ENCODE measurements at regions not wholly inside any gene's neighbourhood (a gene's known extent, or its start where the extent isn't known, plus 50 kb on each side); places are given as distances from the start of the nearest gene placed in this dataset.

DNA sequence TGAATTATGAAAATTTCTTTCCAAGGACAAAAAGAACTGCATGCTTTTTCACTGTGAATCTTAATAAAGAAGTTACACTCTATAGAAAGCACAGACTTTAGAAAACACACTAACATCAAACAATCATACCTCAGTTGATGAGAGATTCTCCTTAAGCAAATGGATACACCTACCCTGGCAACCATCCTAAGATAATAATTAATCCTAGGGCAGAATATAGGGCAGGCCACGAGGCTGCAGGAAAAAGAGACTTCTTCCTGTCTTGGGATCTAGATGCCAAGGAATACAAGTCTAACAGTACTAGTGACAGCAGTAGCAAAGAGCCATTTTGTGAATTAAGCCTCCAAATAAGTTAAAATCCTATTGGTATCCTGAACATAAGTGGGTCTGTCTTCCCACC lies 395.4 kb downstream of the EFNA5 start:
- TF ChIP-seq POLR2AphosphoS5 (IDR thresholded peaks at IDR 0.05; ENCODE audit: borderline replicate concordance, low read depth, low read length) (no peak), EZH2 (IDR thresholded peaks at IDR 0.05) (no peak)

Data from SK-N-MC (cell line).